HepG2 (cell line): ENCODE measurements at regions not wholly inside any gene's neighbourhood (a gene's known extent, or its start where the extent isn't known, plus 50 kb on each side); places are given as distances from the start of the nearest gene placed in this dataset.

ENCODE experiments used
- ATAC-seq: fragments of 200-7000 bp; cut with Tn5 transposase; 3 replicates; pipeline ENCODE4 v1.9.1; 2020; ENCODE audit warnings: mild to moderate bottlenecking, moderate library complexity
- BruUV-seq: library from RNA; stranded (reverse); fragments of 400-500 nt; replicated peaks from 2 replicates; lab custom pipeline; 2021; lab: Mats Ljungman, UMichigan
- CTCF ChIA-PET: fragments of 300-600 bp; formaldehyde crosslinking; extraction: SDS; loops from one replicate; lab custom pipeline; 2021; ENCODE audit warnings: low total read pairs, inconsistent platforms, low intra/inter-chr PET ratio; lab: Yijun Ruan, JAX
- POLR2A ChIA-PET: fragments of 350-600 bp; sonication (Branson Sonifier 250); formaldehyde crosslinking; loops from one replicate; lab custom pipeline; 2020; ENCODE audit warnings: antibody characterized with exemption, inconsistent platforms; lab: Yijun Ruan, JAX
- DNase-seq: peaks from one replicate; pipeline ENCODE4 v3.0.0-alpha.2; 2015; ENCODE audit warnings: low spot score
- FAIRE-seq: peaks from 3 replicates; lab custom pipeline; 2011; peaks lifted over from hg19 to GRCh38; lab: Jason Lieb, UNC
- H2AFZ ChIP-seq: one replicate; pipeline ENCODE4 v1.6.1; 2011; ENCODE audit warnings: low read length, inconsistent platforms
- H3K27ac ChIP-seq: fragments of 300-600 bp; 3 replicates; pipeline ENCODE4 v1.8.0; 2011; ENCODE audit warnings: mixed run types, mild to moderate bottlenecking, mixed read lengths, low read length, inconsistent platforms; ENCODE audit not compliant: insufficient read depth; ENCODE audit errors: extremely low read length
- H3K27me3 ChIP-seq, 2 experiments: fragments of 200-600 bp in 1 of 2; 2 replicates in 1 of 2; 3 replicates in 1 of 2; pipeline versions ENCODE4 v1.6.0 to v1.8.0; 2011; ENCODE audit warnings: low read length in 2 of 2, mild to moderate bottlenecking in 2 of 2, moderate library complexity in 2 of 2, inconsistent platforms in 1 of 2; ENCODE audit not compliant: insufficient read depth in 2 of 2, control insufficient read depth in 1 of 2
- H3K36me3 ChIP-seq, 2 experiments: fragments of 200-600 bp in 1 of 2; replicated peaks in 1 of 2; 2 replicates in 1 of 2; 3 replicates in 1 of 2; pipeline versions ENCODE4 v1.5.1 to v1.8.0; 2011; ENCODE audit warnings: low read length in 2 of 2, inconsistent platforms in 1 of 2; ENCODE audit not compliant: insufficient read depth in 2 of 2, control insufficient read depth in 1 of 2
- H3K4me1 ChIP-seq: 2 replicates; pipeline ENCODE4 v1.5.1; 2012; ENCODE audit warnings: low read length, inconsistent platforms; ENCODE audit not compliant: insufficient read depth
- H3K4me2 ChIP-seq: 2 replicates; pipeline ENCODE4 v1.6.0; 2011; ENCODE audit warnings: low read depth, low read length, inconsistent platforms
- H3K4me3 ChIP-seq, 3 experiments: fragments of 200-600 bp in 1 of 3; sonication (generic), shearing (Covaris generic) in 1 of 3; replicated peaks in 1 of 3; 2 replicates each; pipeline ENCODE4 v1.5.1; 2011 to 2016; ENCODE audit warnings: low read length in 3 of 3, inconsistent platforms in 2 of 3, low read depth in 2 of 3, mild to moderate bottlenecking in 2 of 3, control low read depth in 1 of 3, mixed read lengths in 1 of 3; ENCODE audit not compliant: insufficient read depth in 1 of 3
- H3K79me2 ChIP-seq: one replicate; pipeline ENCODE4 v1.6.1; 2011; ENCODE audit warnings: low read length, inconsistent platforms; ENCODE audit not compliant: insufficient read depth
- H3K9ac ChIP-seq: 2 replicates; pipeline ENCODE4 v1.6.0; 2011; ENCODE audit warnings: mild to moderate bottlenecking, low read depth, low read length, inconsistent platforms; ENCODE audit not compliant: insufficient read depth
- H3K9me3 ChIP-seq: 2 replicates; pipeline ENCODE4 v1.5.1; 2012; ENCODE audit warnings: mild to moderate bottlenecking, low read length
- H4K20me1 ChIP-seq: 2 replicates; pipeline ENCODE4 v1.6.0; 2011; ENCODE audit warnings: inconsistent platforms, mild to moderate bottlenecking, low read length, moderate library complexity; ENCODE audit not compliant: insufficient read depth
- AHR ChIP-seq: IDR thresholded peaks from 2 replicates; pipeline ENCODE4 v1.6.1; 2018; ENCODE audit warnings: missing genetic modification reagents, missing compliant biosample characterization
- BRD4 ChIP-seq: sonication (generic); formaldehyde crosslinking; IDR thresholded peaks from 2 replicates; pipeline ENCODE4 v1.4.0; 2020; ENCODE audit warnings: missing genetic modification reagents
- CREB1 ChIP-seq, 2 experiments: fragments of 450-650 bp in 1 of 2; IDR thresholded peaks; 2 replicates each; pipeline ENCODE4 v1.6.1; 2016 to 2017; ENCODE audit warnings: control low read depth in 1 of 2, mild to moderate bottlenecking in 1 of 2, missing compliant biosample characterization in 1 of 2, missing genetic modification characterization in 1 of 2
- DDIT3 ChIP-seq: sonication (generic); formaldehyde crosslinking; IDR thresholded peaks from 2 replicates; pipeline ENCODE4 v1.4.0; 2020; ENCODE audit warnings: mild to moderate bottlenecking, missing genetic modification reagents
- EEA1 ChIP-seq: sonication (generic); formaldehyde crosslinking; IDR thresholded peaks from 2 replicates; pipeline ENCODE4 v1.5.1; 2020; ENCODE audit warnings: mild to moderate bottlenecking, missing genetic modification reagents, borderline replicate concordance
- HIVEP1 ChIP-seq: sonication (generic); formaldehyde crosslinking; IDR thresholded peaks from 2 replicates; pipeline ENCODE4 v1.4.0; 2020; ENCODE audit warnings: mild to moderate bottlenecking, missing genetic modification reagents
- KIAA2018 ChIP-seq: sonication (generic); formaldehyde crosslinking; IDR thresholded peaks from 2 replicates; pipeline ENCODE4 v1.5.0; 2020; ENCODE audit warnings: mild to moderate bottlenecking, missing genetic modification reagents, borderline replicate concordance
- MTERF4 ChIP-seq: sonication (generic); formaldehyde crosslinking; IDR thresholded peaks from 2 replicates; pipeline ENCODE4 v1.8.0; 2023; ENCODE audit warnings: mild to moderate bottlenecking, missing genetic modification reagents
- NKX3-1 ChIP-seq: sonication (generic); formaldehyde crosslinking; IDR thresholded peaks from 2 replicates; pipeline ENCODE4 v1.5.0; 2020; ENCODE audit warnings: missing genetic modification reagents
- PCBP2 ChIP-seq: fragments of 200-400 bp; formaldehyde crosslinking; optimal IDR thresholded peaks from 2 replicates; pipeline ENCODE3; 2018; ENCODE audit warnings: low read length, low read depth; ENCODE audit not compliant: poor library complexity, severe bottlenecking
- ZKSCAN1 ChIP-seq: fragments of 150-350 bp; IDR thresholded peaks from 2 replicates; pipeline ENCODE4 v1.6.1; 2014; ENCODE audit warnings: low read length
- ZNF441 ChIP-seq: sonication (generic); formaldehyde crosslinking; IDR thresholded peaks from 2 replicates; pipeline ENCODE4 v1.7.0; 2021; ENCODE audit warnings: missing genetic modification reagents, borderline replicate concordance
- ZNF598 ChIP-seq: sonication (generic); formaldehyde crosslinking; IDR thresholded peaks from 2 replicates; pipeline ENCODE4 v1.5.1; 2020; ENCODE audit warnings: mild to moderate bottlenecking, missing genetic modification reagents, borderline replicate concordance
- ZNF704 ChIP-seq: sonication (generic); formaldehyde crosslinking; IDR thresholded peaks from 2 replicates; pipeline ENCODE4 v1.8.1; 2023; ENCODE audit warnings: mild to moderate bottlenecking, inconsistent platforms, moderate library complexity, missing genetic modification reagents, borderline replicate concordance
- WGBS: methylation state at CpG from one replicate; pipeline ENCODE4 v1.1.6; 2017; ENCODE audit warnings: low lambda C conversion rate; 5-methylcytosine and 5-hydroxymethylcytosine counted together
- in situ Hi-C: cut with HindIII; loops from 2 replicates; pipeline ENCODE4 v1.10.0; 2017; ENCODE audit warnings: low pct_unique_long_range_greater_than_20kb; ENCODE audit not compliant: extremely low pct_ligation_motif_present
- intact Hi-C: fragments of 100-400 bp; cut with micrococcal nuclease; formaldehyde crosslinking; loops from one replicate; pipeline ENCODE4 v1.10.0; 2022; ENCODE audit not compliant: unreplicated experiment

DNA sequence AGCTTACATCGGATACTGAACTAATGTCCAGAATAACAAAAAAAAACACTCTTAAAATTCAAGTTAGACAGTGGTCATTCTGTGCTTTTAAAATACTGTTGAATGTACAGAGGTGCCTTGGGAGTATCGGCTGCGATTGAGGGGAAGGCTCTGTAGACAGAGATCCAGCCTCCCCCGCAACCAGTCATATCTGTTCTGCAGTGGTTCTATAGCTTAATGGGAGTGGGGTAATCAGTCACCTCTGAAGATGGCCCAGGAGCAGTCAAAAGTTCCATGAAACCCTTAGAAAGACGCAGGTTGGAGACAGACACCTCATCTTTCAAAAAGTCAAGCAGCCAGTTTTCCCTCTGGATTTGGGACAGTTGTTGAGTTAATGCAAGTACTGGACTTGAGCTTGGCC, 1486.6 kb upstream of the TMEM132C start:
- Histone ChIP-seq H3K79me2 (no peaks in the 10 kb centered on the region), H3K9ac (no peak overlapping the region), H3K9me3 (peaks cover 21% of the 10 kb centered on the region), H3K4me1 (no peaks in the 10 kb centered on the region), H2AFZ (no peak overlapping the region), H3K4me3 (no peak overlapping the region), H3K27ac (no peak overlapping the region), H3K27me3 (no peaks in the 10 kb centered on the region), H3K4me2 (no peak overlapping the region), H4K20me1 (no peaks in the 10 kb centered on the region), H3K36me3 (no peaks in the 10 kb centered on the region)
- 50% methylated on average over 5 of the region's 5 CpGs for WGBS
- in situ Hi-C loops (no loop called here), intact Hi-C loops (loop anchor here (10.0 kb wide), 1 partner anchor 594 kb away; no protein-coding TSS in a partner anchor)
- DNase-seq, result no peak
- no TSS peak for BruUV-seq
- no peak for FAIRE-seq
- TF ChIP-seq MTERF4 (no peak), NKX3-1 (CRISPR knock-in tag) (no peak), CREB1 (IDR thresholded peaks at IDR 0.05) (no peak), CREB1 (CRISPR knock-in tag; IDR thresholded peaks at IDR 0.05) (no peak), ZKSCAN1 (no peak), PCBP2 (no peak), ZNF704 (no peak), HIVEP1 (CRISPR knock-in tag) (no peak), EEA1 (CRISPR knock-in tag) (no peak), ZNF441 (CRISPR knock-in tag) (no peak), BRD4 (CRISPR knock-in tag) (no peak), ZNF598 (no peak), DDIT3 (no peak), KIAA2018 (no peak), AHR (CRISPR knock-in tag) (no peak)
- ChIA-PET CTCF (no interaction called here), POLR2A (no interaction called here)
- ATAC-seq, result no peak
